SK-N-SH (cell line): ENCODE measurements at regions not wholly inside any gene's neighbourhood (a gene's known extent, or its start where the extent isn't known, plus 50 kb on each side); places are given as distances from the start of the nearest gene placed in this dataset.

ENCODE experiments used
- CTCF ChIA-PET: fragments of 300-600, 350-600 bp; formaldehyde crosslinking; extraction: SDS; loops from one replicate; lab custom pipeline; 2021; lab: Yijun Ruan, JAX
- POLR2A ChIA-PET: fragments of 350-600 bp; sonication (Branson Sonifier 250); formaldehyde crosslinking; extraction: SDS; loops from one replicate; lab custom pipeline; 2020; ENCODE audit warnings: antibody characterized with exemption, inconsistent platforms; lab: Yijun Ruan, JAX
- DNase-seq: peaks from one replicate; pipeline ENCODE4 v3.0.0; 2012
- H2AFZ ChIP-seq: fragments of 200-600 bp; sonication (generic); 2 replicates; pipeline ENCODE4 v1.8.1; 2016; ENCODE audit warnings: antibody characterized with exemption, mild to moderate bottlenecking, low read depth
- H3F3A ChIP-seq: fragments of 200-600 bp; sonication (generic); replicated peaks from 2 replicates; pipeline ENCODE3; 2016; ENCODE audit warnings: antibody characterized with exemption, mild to moderate bottlenecking; ENCODE audit not compliant: insufficient read depth
- H3K27ac ChIP-seq, 2 experiments: fragments of 200-500 bp in 1 of 2; fragments of 200-600 bp in 1 of 2; sonication (Bioruptor generic) in 1 of 2; sonication (generic), shearing (Covaris generic) in 1 of 2; 2 replicates each; pipeline versions ENCODE4 v1.5.1 to v1.6.1; 2014 to 2016; ENCODE audit warnings: low read depth in 2 of 2, inconsistent platforms in 1 of 2, low read length in 1 of 2, mild to moderate bottlenecking in 1 of 2, mixed read lengths in 1 of 2
- H3K27me3 ChIP-seq: fragments of 200-600 bp; sonication (generic), shearing (Covaris generic); 2 replicates; pipeline ENCODE4 v1.6.1; 2016; ENCODE audit warnings: mixed run types; ENCODE audit not compliant: insufficient read depth
- H3K36me3 ChIP-seq, 2 experiments: fragments of 200-500 bp in 1 of 2; fragments of 200-600 bp in 1 of 2; sonication (Bioruptor generic) in 1 of 2; sonication (generic) in 1 of 2; replicated peaks in 1 of 2; 2 replicates each; pipeline versions ENCODE3 to v1.5.1; 2014 to 2016; ENCODE audit warnings: low read length in 1 of 2, mild to moderate bottlenecking in 1 of 2; ENCODE audit not compliant: insufficient read depth in 2 of 2, control insufficient read depth in 1 of 2
- H3K4me1 ChIP-seq, 2 experiments: fragments of 200-500 bp in 1 of 2; fragments of 200-600 bp in 1 of 2; sonication (Bioruptor generic) in 1 of 2; sonication (generic), shearing (Covaris generic) in 1 of 2; 2 replicates each; pipeline versions ENCODE4 v1.5.1 to v1.6.1; 2014 to 2016; ENCODE audit warnings: low read depth in 1 of 2, low read length in 1 of 2, mixed run types in 1 of 2; ENCODE audit not compliant: insufficient read depth in 2 of 2, control insufficient read depth in 1 of 2
- H3K4me2 ChIP-seq: fragments of 200-600 bp; sonication (generic), shearing (Covaris generic); 2 replicates; pipeline ENCODE4 v1.6.1; 2017; ENCODE audit warnings: mixed run types
- H3K4me3 ChIP-seq, 2 experiments: fragments of 200-500 bp in 1 of 2; fragments of 200-600 bp in 1 of 2; sonication (Bioruptor generic) in 1 of 2; sonication (generic), shearing (Covaris generic) in 1 of 2; 2 replicates each; pipeline versions ENCODE4 v1.5.1 to v1.8.1; 2014 to 2016; ENCODE audit warnings: low read depth in 2 of 2, inconsistent platforms in 1 of 2, low read length in 1 of 2, mild to moderate bottlenecking in 1 of 2, mixed read lengths in 1 of 2, moderate library complexity in 1 of 2
- H3K79me2 ChIP-seq: fragments of 200-600 bp; sonication (generic); 2 replicates; pipeline ENCODE4 v1.8.1; 2017; ENCODE audit warnings: mild to moderate bottlenecking; ENCODE audit not compliant: insufficient read depth
- H3K9ac ChIP-seq: fragments of 200-600 bp; sonication (generic); 2 replicates; pipeline ENCODE4 v1.6.1; 2017; ENCODE audit warnings: mixed run types
- H3K9me2 ChIP-seq: fragments of 200-600 bp; sonication (generic); 2 replicates; pipeline ENCODE4 v1.6.1; 2017; ENCODE audit warnings: mixed run types
- H3K9me3 ChIP-seq: fragments of 200-600 bp; sonication (generic); 2 replicates; pipeline ENCODE4 v1.6.1; 2017; ENCODE audit warnings: mixed run types, mild to moderate bottlenecking, moderate library complexity
- H4K20me1 ChIP-seq: fragments of 200-600 bp; sonication (generic); 2 replicates; pipeline ENCODE4 v1.6.1; 2017; ENCODE audit warnings: mild to moderate bottlenecking, mixed run types; ENCODE audit not compliant: insufficient read depth
- ELF1 ChIP-seq: IDR thresholded peaks from 2 replicates; pipeline ENCODE4 v1.4.0; 2012
- FOSL2 ChIP-seq: IDR thresholded peaks from 2 replicates; pipeline ENCODE4 v1.4.0; 2012; ENCODE audit warnings: low read depth, mild to moderate bottlenecking, moderate library complexity, borderline replicate concordance
- FOXJ3 ChIP-seq: sonication (generic); formaldehyde crosslinking; IDR thresholded peaks from 2 replicates; pipeline ENCODE4 v1.5.1; 2020; ENCODE audit warnings: mild to moderate bottlenecking, missing genetic modification reagents
- GABPA ChIP-seq: IDR thresholded peaks from 2 replicates; pipeline ENCODE4 v1.4.0; 2012; ENCODE audit warnings: low read depth, mild to moderate bottlenecking
- GATA2 ChIP-seq: sonication (generic); formaldehyde crosslinking; IDR thresholded peaks from 2 replicates; pipeline ENCODE4 v1.5.0; 2020; ENCODE audit warnings: mild to moderate bottlenecking, missing genetic modification reagents
- IRF3 ChIP-seq: fragments of 150-350 bp; IDR thresholded peaks from 2 replicates; pipeline ENCODE4 v1.6.1; 2016; ENCODE audit warnings: mild to moderate bottlenecking, low read depth, low read length
- RCOR1 ChIP-seq: fragments of 150-350 bp; IDR thresholded peaks from 2 replicates; pipeline ENCODE4 v1.6.1; 2017; ENCODE audit warnings: antibody characterized with exemption, low read length
- REST ChIP-seq: IDR thresholded peaks from 2 replicates; pipeline ENCODE4 v1.6.1; 2012; ENCODE audit warnings: mild to moderate bottlenecking, low read depth, low read length, moderate library complexity
- RXRA ChIP-seq: IDR thresholded peaks from 2 replicates; pipeline ENCODE4 v1.4.0; 2012; ENCODE audit warnings: low read depth, mild to moderate bottlenecking, borderline replicate concordance
- TAF1 ChIP-seq: IDR thresholded peaks from 2 replicates; pipeline ENCODE4 v1.6.1; 2012; ENCODE audit warnings: low read depth, mild to moderate bottlenecking, low read length, moderate library complexity, borderline replicate concordance
- TEAD4 ChIP-seq: IDR thresholded peaks from 2 replicates; pipeline ENCODE4 v1.4.0; 2012; ENCODE audit warnings: mild to moderate bottlenecking, borderline replicate concordance; ENCODE audit not compliant: insufficient read depth
- WGBS: methylation state at CpG from one replicate; pipeline ENCODE4 v1.1.6; 2017; ENCODE audit warnings: low lambda C conversion rate; 5-methylcytosine and 5-hydroxymethylcytosine counted together
- TF ChIP-seq, protein P1 (sequence below): IDR thresholded peaks from 2 replicates; pipeline ENCODE4; 2012
- TF ChIP-seq, protein P2 (sequence below): IDR thresholded peaks from 2 replicates; pipeline ENCODE4 v1.4.0; 2012; ENCODE audit warnings: low read depth

- Histone ChIP-seq H3K79me2 (no peaks in the 10 kb centered on the region), H3K27me3 (no peaks in the 10 kb centered on the region), H3F3A (no peaks in the 10 kb centered on the region), H2AFZ (no peak overlapping the region), H3K4me3 (no peak overlapping the region), H3K36me3 (no peaks in the 10 kb centered on the region), H3K4me2 (no peak overlapping the region), H3K9me3 (no peaks in the 10 kb centered on the region), H4K20me1 (no peaks in the 10 kb centered on the region), H3K9me2 (no peaks in the 10 kb centered on the region), H3K4me1 (no peaks in the 10 kb centered on the region), H3K9ac (no peak overlapping the region), H3K27ac (no peak overlapping the region)
- peak; percentile 9 for DNase-seq
- ChIA-PET POLR2A (no interaction called here), CTCF (interaction anchor here (0.6 kb wide), 1 partner anchor 436 kb away, joined by 3 read pairs; no protein-coding TSS in a partner anchor)
- 0% methylated on average over 1 of the region's 1 CpG for WGBS
- TF ChIP-seq RCOR1 (peak; percentile 78; the same call in 1 of the 2 replicates), TAF1 (no peak)
- TF ChIP-seq, protein P1, sequence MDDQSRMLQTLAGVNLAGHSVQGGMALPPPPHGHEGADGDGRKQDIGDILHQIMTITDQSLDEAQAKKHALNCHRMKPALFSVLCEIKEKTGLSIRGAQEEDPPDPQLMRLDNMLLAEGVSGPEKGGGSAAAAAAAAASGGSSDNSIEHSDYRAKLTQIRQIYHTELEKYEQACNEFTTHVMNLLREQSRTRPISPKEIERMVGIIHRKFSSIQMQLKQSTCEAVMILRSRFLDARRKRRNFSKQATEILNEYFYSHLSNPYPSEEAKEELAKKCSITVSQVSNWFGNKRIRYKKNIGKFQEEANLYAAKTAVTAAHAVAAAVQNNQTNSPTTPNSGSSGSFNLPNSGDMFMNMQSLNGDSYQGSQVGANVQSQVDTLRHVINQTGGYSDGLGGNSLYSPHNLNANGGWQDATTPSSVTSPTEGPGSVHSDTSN: no peak
These were observed 358.3 kb downstream of the PAX1 start for GRCh38 chr20:22063753-22064152.

DNA sequence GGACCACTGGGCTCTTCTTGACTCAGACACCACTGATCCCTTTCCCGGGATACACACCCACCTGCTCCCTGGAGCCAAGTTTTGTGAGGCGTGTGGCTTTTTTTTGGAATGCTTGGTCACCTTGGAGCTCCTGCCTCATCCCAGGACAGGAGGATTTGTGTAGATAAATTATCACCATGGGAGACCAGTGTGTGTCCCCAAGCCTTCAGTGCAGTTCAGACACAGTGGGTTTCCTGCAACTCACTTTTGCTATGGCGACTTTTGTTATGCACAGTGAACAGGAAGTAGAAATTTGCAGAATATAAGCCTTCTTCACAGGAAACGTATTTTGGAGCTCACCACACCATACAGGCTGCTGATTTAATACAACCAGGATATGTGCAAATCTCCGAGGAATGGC lies 357.4 kb downstream of the PAX1 start:
- Histone ChIP-seq H3K9ac (no peak overlapping the region), H3K27ac (no peak overlapping the region), H3F3A (no peaks in the 10 kb centered on the region), H3K9me3 (no peaks in the 10 kb centered on the region), H3K79me2 (no peaks in the 10 kb centered on the region), H3K36me3 (no peaks in the 10 kb centered on the region), H3K9me2 (no peaks in the 10 kb centered on the region), H3K4me3 (no peak overlapping the region), H3K27me3 (no peaks in the 10 kb centered on the region), H4K20me1 (no peaks in the 10 kb centered on the region), H3K4me2 (no peak overlapping the region), H3K4me1 (no peaks in the 10 kb centered on the region), H2AFZ (no peak overlapping the region)
- DNase-seq: no peak
- ChIA-PET POLR2A (no interaction called here), CTCF (no interaction called here)
- TF ChIP-seq TEAD4 (no peak), RXRA (no peak), FOXJ3 (CRISPR knock-in tag) (no peak), IRF3 (no peak), GATA2 (CRISPR knock-in tag) (no peak), REST (no peak), FOSL2 (no peak), ELF1 (no peak), GABPA (no peak)
- TF ChIP-seq, protein P2, sequence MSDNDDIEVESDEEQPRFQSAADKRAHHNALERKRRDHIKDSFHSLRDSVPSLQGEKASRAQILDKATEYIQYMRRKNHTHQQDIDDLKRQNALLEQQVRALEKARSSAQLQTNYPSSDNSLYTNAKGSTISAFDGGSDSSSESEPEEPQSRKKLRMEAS: no peak
- WGBS: under 1% methylated on average over 5 of the region's 5 CpGs
